ENCODE measurements at regions not wholly inside any gene's neighbourhood (a gene's known extent, or its start where the extent isn't known, plus 50 kb on each side); places are given as distances from the start of the nearest gene placed in this dataset.

GRCh38 chr4:154029171-154029570 is 240.3 kb upstream of the SFRP2 start:
- H3K9ac ChIP-seq (ENCODE audit: low read length) = no peak overlapping the region
- no peaks in the 10 kb centered on the region for H3K36me3 ChIP-seq (replicated peaks in 1 of 2; ENCODE audit: control extremely low read depth in 1 of 2, control insufficient read depth in 1 of 2, extremely low read depth in 1 of 2, insufficient read depth in 2 of 2, low read length in 1 of 2)
- no peak overlapping the region for H2AFZ ChIP-seq (ENCODE audit: insufficient read depth, low read depth, low read length, poor library complexity, severe bottlenecking)
- intact Hi-C loops (cut with micrococcal nuclease) = no loop called here
- no peak overlapping the region for H3K4me2 ChIP-seq (replicated peaks; ENCODE audit: low read depth, low read length, poor library complexity, severe bottlenecking)
- H3K79me2 ChIP-seq (ENCODE audit: control insufficient read depth, insufficient read depth, low read length) = no peaks in the 10 kb centered on the region
- CTCF ChIA-PET = no interaction called here
- Mint-ChIP-seq H3K9me3 (ENCODE audit: insufficient read depth) (no peaks in the 10 kb centered on the region), H3K27me3 (peaks cover 3% of the 10 kb centered on the region), H3K27ac (no peak overlapping the region), H3K4me1 (no peaks in the 10 kb centered on the region), H3K4me3 (no peak overlapping the region)
- ATAC-seq (ENCODE audit: low read depth) = no peak
- TF ChIP-seq EZH2 (IDR thresholded peaks at IDR 0.05; ENCODE audit: borderline replicate concordance, insufficient read depth, low read depth, low read length, poor library complexity, severe bottlenecking) (no peak), CTCF (IDR thresholded peaks at IDR 0.05) (no peak)
- H3K27me3 ChIP-seq (replicated peaks in 1 of 4; ENCODE audit: control extremely low read depth in 1 of 4, control insufficient read depth in 3 of 4, insufficient read depth in 4 of 4, low read length in 3 of 4) = peaks cover 0 to 5% (median 0%) of the 10 kb centered on the region in 4 experiments
- no peaks in the 10 kb centered on the region for H4K20me1 ChIP-seq (ENCODE audit: control insufficient read depth, insufficient read depth, low read length, poor library complexity, severe bottlenecking)
- POLR2A ChIA-PET = no interaction called here
- H3K27ac ChIP-seq (ENCODE audit: low read length in 2 of 2) = no peak overlapping the region
- no peak overlapping the region for H3K4me3 ChIP-seq (ENCODE audit: control extremely low read depth in 1 of 5, extremely low read depth in 1 of 5, insufficient read depth in 1 of 5, low read depth in 2 of 5, low read length in 4 of 5)
- peaks cover 0 to 6% (median 0%) of the 10 kb centered on the region in 3 donors for H3K9me3 ChIP-seq (ENCODE audit: control extremely low read depth in 1 of 3, control insufficient read depth in 2 of 3, insufficient read depth in 1 of 3, low read length in 2 of 3)
- no peak for DNase-seq
- no peaks in the 10 kb centered on the region for H3K4me1 ChIP-seq (ENCODE audit: control insufficient read depth in 2 of 2, insufficient read depth in 2 of 2, low read length in 2 of 2)
- WGBS (ENCODE audit: insufficient coverage) = no CpG with 5 or more reads among the region's 2 CpGs

GRCh38 chr4:154025110-154025509 is 236.2 kb upstream of the SFRP2 start:
- H3K4me3 ChIP-seq (ENCODE audit: control extremely low read depth in 1 of 5, extremely low read depth in 1 of 5, insufficient read depth in 1 of 5, low read depth in 2 of 5, low read length in 4 of 5) = no peak overlapping the region
- H3K36me3 ChIP-seq (replicated peaks in 1 of 2; ENCODE audit: control extremely low read depth in 1 of 2, control insufficient read depth in 1 of 2, extremely low read depth in 1 of 2, insufficient read depth in 2 of 2, low read length in 1 of 2) = no peaks in the 10 kb centered on the region
- H3K4me2 ChIP-seq (replicated peaks; ENCODE audit: low read depth, low read length, poor library complexity, severe bottlenecking) = no peak overlapping the region
- WGBS (ENCODE audit: insufficient coverage) = 40% methylated on average over 1 of the region's 2 CpGs
- no peaks in the 10 kb centered on the region for H3K79me2 ChIP-seq (ENCODE audit: control insufficient read depth, insufficient read depth, low read length)
- H2AFZ ChIP-seq (ENCODE audit: insufficient read depth, low read depth, low read length, poor library complexity, severe bottlenecking) = no peak overlapping the region
- ChIA-PET POLR2A (no interaction called here), CTCF (no interaction called here)
- intact Hi-C loops (cut with micrococcal nuclease) = no loop called here
- peaks cover 0 to 4% (median 0%) of the 10 kb centered on the region in 4 experiments for H3K27me3 ChIP-seq (replicated peaks in 1 of 4; ENCODE audit: control extremely low read depth in 1 of 4, control insufficient read depth in 3 of 4, insufficient read depth in 4 of 4, low read length in 3 of 4)
- ATAC-seq (ENCODE audit: low read depth) (no peak), DNase-seq (no peak)
- Mint-ChIP-seq H3K4me3 (no peak overlapping the region), H3K27ac (no peak overlapping the region), H3K4me1 (no peaks in the 10 kb centered on the region), H3K27me3 (peaks cover 7% of the 10 kb centered on the region), H3K9me3 (ENCODE audit: insufficient read depth) (no peaks in the 10 kb centered on the region)
- no peaks in the 10 kb centered on the region for H3K4me1 ChIP-seq (ENCODE audit: control insufficient read depth in 2 of 2, insufficient read depth in 2 of 2, low read length in 2 of 2)
- peaks cover 0 to 3% (median 0%) of the 10 kb centered on the region in 3 donors for H3K9me3 ChIP-seq (ENCODE audit: control extremely low read depth in 1 of 3, control insufficient read depth in 2 of 3, insufficient read depth in 1 of 3, low read length in 2 of 3)
- no peaks in the 10 kb centered on the region for H4K20me1 ChIP-seq (ENCODE audit: control insufficient read depth, insufficient read depth, low read length, poor library complexity, severe bottlenecking)
- H3K9ac ChIP-seq (ENCODE audit: low read length) = no peak overlapping the region
- no peak overlapping the region for H3K27ac ChIP-seq (ENCODE audit: low read length in 2 of 2)
- TF ChIP-seq CTCF (IDR thresholded peaks at IDR 0.05) (no peak), EZH2 (IDR thresholded peaks at IDR 0.05; ENCODE audit: borderline replicate concordance, insufficient read depth, low read depth, low read length, poor library complexity, severe bottlenecking) (no peak)
